Left cardiac atrium (tissue), 4 donors: ENCODE measurements at regions not wholly inside any gene's neighbourhood (a gene's known extent, or its start where the extent isn't known, plus 50 kb on each side); places are given as distances from the start of the nearest gene placed in this dataset.

ENCODE experiments used
- ATAC-seq, 2 donors: fragments of 200-7000 bp; cut with Tn5 transposase; one replicate each; pipeline ENCODE4 v1.9.1; 2020; ENCODE audit warnings: mild to moderate bottlenecking in 2 of 2, moderate library complexity in 2 of 2
- DNase-seq: peaks from one replicate; pipeline ENCODE4 v3.0.0-alpha.2; 2020
- intact Hi-C, 2 donors: fragments of 100-400 bp; cut with DNase I; formaldehyde crosslinking; loops; one replicate each; pipeline versions ENCODE4 v1.14.1 to v1.15.1; 2022 to 2023
- donor health status: DM: no; HTN: yes; CAD: no.
- donor health status: DM: no; HTN: yes; CAD: no; lungs with severe emphysema.
- donor health status: DM: yes; HTN: yes; CAD: no.
- donor health status: Dilated cardiomyopathy.

DNA sequence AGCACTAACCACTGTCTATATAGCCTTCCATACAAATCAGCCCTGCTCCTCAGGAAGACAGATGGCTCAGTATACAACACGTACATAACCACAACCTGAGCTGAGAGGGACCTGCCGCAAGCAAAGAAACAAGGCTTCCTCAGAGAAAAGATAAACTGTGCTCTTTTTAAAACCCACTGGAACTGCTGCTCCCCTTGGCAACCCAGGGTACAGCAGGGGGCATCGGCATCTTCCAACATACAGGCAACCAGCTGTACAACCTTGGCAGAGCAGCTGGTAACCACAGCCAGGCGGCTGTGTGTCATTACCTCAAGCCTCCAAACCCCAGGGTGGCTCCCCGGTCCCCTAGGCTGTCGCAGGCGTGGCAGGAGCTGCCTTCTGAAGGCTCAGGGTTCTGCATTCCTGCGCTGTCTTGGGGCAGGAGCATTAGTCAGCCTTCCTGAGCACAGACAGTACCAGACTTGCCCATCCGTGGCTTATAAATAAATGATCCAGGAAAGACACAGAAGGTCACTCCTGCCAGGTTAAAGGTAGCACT, 249.5 kb downstream of the ADGRG6 start:
- intact Hi-C loops, result no loop called here
- no peak for DNase-seq
- ATAC-seq, result no peak

DNA sequence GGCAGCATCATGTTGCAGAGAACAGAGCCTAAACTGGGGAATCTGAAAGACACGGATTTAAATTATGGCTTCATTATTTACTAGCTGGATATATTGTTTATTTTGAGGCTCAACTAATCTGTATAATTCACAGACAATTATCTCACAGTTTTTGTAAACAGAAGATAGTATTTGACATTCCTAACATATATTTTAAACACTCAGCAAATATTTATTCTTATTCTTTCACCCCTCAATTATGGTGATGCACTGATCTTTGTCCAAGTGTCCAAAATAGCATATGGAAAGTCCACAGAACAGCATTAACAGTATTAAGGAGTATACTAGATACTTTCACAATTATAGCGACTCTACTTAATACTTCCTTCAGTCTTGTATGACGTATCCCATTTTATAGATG, 257.0 kb downstream of the ADGRG6 start:
- no peak for DNase-seq
- intact Hi-C loops, result no loop called here
- ATAC-seq, result no peak

DNA sequence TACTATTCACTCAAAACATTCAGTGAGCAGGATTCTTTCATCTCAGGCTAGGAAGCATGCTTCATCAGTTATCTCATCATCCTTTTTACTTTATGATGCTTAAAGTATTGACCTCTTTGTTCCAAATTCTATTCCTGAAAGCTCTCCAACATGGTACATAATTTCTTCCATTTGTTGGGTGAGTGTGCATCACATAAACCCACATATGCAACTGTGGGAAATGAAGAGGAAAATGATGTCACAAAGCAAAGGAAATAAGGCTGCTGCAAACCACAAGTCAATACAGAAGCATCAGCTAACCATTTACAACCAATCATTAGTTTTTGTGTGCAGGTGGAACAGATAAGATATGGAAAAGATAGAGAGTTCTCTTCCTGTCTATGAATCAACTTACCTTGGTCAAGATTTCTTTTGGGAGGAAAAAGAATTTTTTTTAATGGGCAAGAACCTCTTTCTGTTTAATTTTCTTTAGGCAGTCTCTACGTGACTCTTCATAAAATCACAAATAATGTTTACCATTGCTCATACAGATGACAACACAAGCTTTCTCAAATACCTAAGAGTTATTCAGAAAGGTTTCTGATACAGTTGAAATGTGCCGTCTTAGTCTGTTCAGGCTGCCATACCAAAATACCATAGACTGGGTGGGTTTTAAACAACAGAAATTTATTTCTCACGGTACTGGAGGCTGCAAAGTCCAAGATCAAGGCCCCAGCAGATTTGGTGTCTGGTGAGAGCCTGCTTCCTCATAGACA, 259.9 kb downstream of the ADGRG6 start:
- ATAC-seq, result no peak
- intact Hi-C loops, result loop anchor here in 1 of 2 donors (10.0 kb wide), 1 partner anchor 863 kb away; no protein-coding TSS in a partner anchor

DNA sequence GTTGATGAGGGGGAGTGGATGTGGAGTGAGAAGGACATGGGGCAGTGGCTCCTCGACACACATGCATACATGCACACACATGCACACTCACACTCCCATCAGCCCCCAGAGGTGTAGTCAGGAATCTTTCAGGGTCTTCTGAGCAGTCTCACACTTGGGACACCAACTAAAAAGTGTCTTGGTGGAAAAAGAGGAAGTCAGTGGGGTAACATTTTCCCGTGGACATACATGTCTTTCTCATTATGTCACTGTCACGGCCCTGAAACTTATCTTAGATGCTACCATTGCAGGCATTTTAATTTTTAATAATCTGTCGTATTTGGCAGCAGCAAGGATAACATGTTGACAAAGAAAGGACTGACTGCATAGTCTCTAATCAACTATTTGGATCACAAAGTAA, 261.1 kb downstream of the ADGRG6 start:
- DNase-seq (no peak), ATAC-seq (no peak)
- intact Hi-C loops, result loop anchor here in 1 of 2 donors (10.0 kb wide), 1 partner anchor 862 kb away; no protein-coding TSS in a partner anchor

More for the DNA sequence above, 259.9 kb downstream of the ADGRG6 start:
- DNase-seq, result no peak

DNA sequence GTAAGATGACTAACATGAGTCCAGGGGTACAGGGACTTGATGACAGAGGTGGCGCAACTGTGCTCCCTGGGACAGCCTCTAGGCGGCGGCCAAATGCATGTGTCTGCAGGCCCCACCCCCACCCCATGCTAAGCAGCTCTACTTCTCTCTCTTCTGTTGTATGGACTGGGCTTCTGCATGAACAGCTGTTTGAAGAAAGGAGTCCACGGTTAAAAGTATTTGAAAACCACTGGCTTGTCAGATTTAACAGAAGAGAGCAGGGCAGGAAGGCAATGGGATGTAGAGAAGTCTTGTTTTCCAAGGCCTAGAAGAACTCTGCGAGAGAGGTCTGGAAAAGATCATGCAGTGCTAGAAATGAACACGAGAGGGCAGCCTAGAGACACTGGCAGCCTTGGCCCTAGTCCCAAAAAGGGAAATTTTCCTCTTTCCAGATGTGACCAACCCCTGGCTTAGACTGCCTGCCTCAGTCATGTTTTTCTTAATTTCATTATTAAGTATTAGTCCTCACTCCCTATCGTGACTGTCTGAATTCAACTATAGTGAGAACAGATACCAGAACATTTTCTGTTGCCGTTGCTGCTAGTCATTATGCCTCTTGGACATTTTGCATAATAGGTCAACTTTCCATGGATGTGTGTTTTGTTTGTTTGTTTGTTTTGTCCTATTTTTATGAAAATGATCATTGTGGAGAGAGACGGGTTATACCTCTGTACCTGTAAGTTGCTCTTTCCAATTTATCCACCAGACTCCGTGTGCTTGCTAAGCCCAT, 265.0 kb downstream of the ADGRG6 start:
- intact Hi-C loops, result loop anchor here in 1 of 2 donors (10.0 kb wide), 1 partner anchor 858 kb away; no protein-coding TSS in a partner anchor
- ATAC-seq, result peak in 1 of 2 donors; percentile 61
- DNase-seq, result peak; percentile 38

DNA sequence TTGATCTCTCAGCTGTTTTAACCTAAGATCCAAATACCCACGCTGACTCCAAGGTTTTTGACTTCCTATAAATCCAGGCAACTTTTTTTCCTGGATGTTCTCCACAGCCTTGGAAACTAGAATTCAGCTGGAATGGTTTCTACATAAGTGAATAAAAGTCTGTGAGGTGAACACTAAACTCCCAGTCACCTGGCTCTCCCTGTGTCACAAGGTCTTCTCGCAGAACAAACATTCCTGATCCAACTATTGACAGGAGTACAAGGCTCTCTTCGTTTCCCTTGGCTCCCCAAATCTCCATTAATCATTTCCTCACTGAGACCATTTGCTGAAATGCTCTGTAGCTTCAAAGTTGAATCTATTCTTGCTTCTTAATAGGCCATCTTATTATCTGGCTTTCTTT, 265.7 kb downstream of the ADGRG6 start:
- ATAC-seq (no peak), DNase-seq (no peak)
- intact Hi-C loops, result loop anchor here in 1 of 2 donors (10.0 kb wide), 1 partner anchor 857 kb away; no protein-coding TSS in a partner anchor

DNA sequence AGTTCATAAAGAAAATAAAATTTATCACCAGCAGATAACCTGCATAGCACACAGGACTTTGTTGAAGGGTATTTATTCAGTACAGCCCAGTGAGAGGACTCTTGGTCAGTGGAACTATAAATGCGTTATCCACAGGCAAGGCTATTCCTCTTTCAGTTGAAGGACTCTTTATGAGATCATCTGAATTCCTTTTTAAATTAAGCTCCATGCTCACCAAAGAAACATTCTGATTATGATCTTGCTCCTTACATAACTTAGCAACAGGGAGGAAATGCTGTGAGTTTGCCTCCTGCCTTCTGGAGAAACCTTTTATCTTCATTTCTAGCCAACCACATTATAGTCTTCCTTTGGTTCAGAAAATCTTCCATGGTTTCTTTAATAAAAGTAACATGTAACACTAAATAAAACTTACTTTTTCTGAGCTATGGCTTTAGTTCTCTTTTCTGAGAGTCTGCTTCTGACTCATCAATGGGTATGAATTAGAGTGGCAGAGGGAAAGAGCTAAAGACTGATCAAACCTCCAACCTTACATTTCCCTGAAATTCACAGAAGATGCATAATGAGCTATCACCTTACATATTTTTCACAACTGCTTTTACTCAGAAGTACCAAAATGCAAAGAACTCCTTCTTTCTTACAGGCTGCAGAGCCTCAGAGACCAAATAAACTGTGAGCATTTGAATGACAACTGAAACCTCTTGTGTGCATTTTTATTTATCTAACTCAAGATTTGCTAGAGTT, 267.2 kb downstream of the ADGRG6 start:
- ATAC-seq, result peak in 1 of 2 donors; percentile 33
- intact Hi-C loops, result loop anchor here in 1 of 2 donors (10.0 kb wide), 1 partner anchor 856 kb away; no protein-coding TSS in a partner anchor

DNA sequence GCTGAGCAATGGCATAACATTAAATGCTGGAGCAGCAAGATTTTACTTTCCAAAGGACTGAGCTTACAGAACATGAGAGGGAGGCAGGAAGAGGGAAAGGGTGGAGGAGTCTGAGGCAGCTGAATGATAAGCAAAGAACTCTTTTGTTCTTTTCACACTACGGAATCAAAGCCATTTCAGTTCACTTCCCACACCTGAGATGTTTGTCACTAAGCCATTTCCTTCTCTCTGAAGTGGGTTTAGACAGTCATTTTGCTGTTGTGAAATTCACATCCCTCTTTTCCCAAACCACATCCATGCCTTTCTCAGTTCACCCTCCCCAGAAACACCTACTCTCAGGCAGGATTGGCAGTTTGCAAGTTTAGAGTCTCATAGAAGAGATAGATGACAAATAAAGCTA, 267.9 kb downstream of the ADGRG6 start:
- intact Hi-C loops, result loop anchor here in 1 of 2 donors (10.0 kb wide), 1 partner anchor 855 kb away; no protein-coding TSS in a partner anchor
- DNase-seq (no peak), ATAC-seq (no peak)

More for the DNA sequence above, 267.2 kb downstream of the ADGRG6 start:
- no peak for DNase-seq

DNA sequence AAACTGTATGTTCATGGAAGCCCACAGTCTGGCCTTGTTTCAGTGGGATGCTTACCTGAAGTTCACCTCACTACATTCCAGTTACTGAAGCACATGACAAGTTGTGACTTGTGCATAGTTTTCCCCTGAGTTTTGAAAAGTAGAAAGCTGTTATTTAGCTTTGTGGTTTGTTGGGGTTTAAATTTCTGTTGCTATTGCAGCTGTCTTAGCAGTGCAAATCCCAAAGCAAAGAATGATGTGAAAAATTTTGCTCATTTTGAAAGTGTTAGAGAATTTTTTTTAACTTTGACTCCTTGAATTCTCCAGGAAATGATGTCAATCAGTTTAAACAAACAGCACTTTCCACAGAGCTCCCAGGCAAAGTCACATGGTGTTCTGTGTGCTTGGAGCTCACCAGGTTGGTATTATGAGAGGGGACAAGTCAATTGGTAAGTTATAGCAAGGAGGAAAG, 268.4 kb downstream of the ADGRG6 start:
- DNase-seq (no peak), ATAC-seq (no peak)
- intact Hi-C loops, result no loop called here

DNA sequence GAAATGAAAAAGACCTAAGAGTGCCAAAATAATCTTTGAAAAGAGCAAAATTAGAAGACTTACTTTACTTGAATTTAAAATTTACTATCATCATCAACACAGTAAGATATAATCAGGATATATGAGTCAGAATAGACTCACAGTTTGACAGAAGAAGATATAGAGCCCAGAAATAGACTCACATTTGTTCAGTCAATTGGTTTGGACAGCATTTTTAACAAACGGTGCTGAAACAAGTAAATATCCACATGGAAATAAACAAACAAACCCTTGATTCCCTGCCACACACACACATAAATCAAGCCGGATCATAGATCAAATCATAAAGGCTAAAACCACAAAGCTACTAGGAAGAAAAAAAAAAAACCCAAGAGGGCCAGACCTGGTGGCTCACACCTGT, 291.1 kb downstream of the ADGRG6 start:
- intact Hi-C loops, result no loop called here
- ATAC-seq (no peak), DNase-seq (no peak)

DNA sequence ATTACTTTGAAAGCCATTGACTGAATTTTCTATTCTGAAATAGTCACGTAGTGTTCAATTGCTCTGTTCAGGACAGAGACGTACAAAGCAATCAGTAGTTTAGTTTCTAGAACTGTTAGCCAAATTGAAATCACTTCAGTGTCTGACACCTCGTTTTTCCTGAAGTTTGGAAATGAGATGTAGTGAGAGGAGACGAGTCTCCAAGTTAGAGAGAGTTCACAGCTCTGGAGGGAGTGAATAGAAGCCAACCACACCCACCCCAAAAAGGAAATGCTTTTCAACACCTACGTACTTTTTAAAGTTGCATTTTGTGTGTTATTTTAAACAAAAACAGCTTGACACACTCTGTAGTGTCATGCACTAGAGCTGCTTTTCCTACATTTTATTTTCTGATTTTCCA, 296.0 kb downstream of the ADGRG6 start:
- no peak for DNase-seq
- intact Hi-C loops, result no loop called here
- ATAC-seq, result no peak

DNA sequence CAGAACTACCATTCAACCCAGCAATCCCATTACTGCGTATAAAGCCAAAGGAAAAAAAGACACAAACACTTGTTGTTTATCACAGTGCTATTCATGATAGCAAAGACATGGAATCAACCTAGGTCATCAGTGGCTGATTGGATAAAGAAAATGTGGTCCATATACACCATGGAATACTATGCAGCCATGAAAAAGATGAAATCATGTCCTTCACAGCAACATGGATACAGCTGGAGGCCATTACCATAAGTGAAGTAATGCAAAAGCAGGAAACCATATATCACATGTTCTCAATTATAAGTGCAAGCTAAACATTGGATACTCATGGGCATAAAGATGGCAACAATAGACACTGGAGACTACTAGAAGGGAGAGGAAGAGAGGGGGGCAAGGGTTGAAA, 299.6 kb downstream of the ADGRG6 start:
- no peak for ATAC-seq
- no peak for DNase-seq
- intact Hi-C loops, result no loop called here

DNA sequence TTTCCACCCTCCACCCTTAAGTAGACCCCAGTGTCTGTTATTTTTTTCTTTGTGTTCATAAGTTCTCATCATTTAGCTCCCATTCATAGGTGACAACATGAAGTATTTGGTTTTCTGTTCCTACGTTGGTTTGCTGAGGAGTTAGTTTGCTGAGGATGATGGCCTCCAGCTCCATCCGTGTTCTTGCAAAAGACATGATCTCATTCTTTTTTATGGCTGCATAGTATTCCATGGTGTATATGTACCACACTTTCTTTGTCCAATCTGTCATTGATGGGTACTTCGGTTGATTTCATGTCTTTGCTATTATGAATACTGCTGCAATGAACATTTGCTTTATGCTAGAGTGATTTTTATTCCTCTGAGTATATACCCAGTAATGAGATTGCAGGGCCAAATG, 301.2 kb downstream of the ADGRG6 start:
- DNase-seq, result no peak
- no peak for ATAC-seq
- intact Hi-C loops, result no loop called here

DNA sequence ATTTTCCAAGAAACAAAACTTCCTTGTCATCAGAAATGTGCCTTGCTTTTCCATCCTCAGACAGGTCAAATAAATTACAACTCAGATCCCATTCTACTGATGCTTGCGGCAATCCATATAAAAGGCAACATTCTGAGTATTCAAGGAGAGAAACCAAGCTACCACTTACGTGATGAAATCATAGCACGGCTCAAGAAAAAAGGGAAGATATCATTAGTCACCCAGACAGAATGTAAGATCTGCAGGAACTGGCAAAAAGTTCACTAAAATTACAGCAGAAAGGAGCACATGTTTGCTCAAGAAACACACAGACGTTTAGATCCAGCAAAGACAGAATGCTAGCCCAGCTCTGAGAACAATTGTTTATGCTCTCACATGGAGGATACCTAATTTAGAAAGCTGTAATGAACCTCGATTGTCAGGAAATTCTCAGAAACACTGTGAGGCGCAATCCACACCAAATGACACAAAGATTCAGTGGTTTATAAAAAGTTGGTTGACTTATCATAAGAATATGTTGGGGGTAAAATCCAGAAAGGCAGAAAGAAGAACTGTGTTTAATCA, 304.2 kb downstream of the ADGRG6 start:
- peak in 1 of 2 donors; percentile 21 for ATAC-seq

DNA sequence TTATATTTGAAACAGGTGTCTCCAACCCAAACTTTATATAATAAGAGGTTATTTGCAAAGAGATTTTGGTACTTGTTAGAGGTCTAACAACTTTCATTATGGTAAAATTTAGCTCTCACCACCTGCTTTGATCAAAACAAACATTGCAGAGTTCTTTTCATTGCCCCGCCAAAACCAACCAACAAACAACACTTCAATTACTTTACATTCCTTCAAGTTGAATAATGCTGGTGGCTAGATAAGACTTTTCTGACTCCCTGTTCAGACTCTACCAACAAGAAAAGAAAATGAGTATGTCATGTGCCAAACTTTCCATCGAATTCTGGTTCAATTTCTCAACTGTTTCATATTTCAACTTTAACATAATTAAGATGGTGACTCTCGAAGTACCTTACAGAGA, 311.1 kb downstream of the ADGRG6 start:
- no peak for DNase-seq
- intact Hi-C loops, result no loop called here
- ATAC-seq, result no peak

More for the DNA sequence above, 304.2 kb downstream of the ADGRG6 start:
- intact Hi-C loops, result no loop called here
- no peak for DNase-seq

DNA sequence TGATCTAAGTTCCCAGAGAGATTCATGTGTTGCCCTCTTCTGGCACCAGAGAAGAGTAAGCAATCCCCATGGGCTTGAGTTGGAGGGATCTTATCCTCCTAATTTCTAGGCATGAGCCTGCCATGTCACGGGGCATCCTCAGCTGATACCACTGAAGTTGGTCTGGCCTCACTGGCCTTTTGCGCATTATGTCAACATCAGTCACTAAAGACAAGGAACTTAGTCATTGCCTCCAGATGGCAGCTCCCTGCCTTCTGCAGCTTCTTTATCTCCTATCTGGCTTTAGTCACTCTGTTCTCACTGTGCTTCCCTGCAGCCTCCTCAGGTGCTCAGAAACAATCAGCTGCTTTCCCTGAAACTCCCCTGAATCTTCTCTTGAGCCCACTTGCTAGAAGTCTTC, 312.2 kb downstream of the ADGRG6 start:
- intact Hi-C loops, result no loop called here
- no peak for ATAC-seq

DNA sequence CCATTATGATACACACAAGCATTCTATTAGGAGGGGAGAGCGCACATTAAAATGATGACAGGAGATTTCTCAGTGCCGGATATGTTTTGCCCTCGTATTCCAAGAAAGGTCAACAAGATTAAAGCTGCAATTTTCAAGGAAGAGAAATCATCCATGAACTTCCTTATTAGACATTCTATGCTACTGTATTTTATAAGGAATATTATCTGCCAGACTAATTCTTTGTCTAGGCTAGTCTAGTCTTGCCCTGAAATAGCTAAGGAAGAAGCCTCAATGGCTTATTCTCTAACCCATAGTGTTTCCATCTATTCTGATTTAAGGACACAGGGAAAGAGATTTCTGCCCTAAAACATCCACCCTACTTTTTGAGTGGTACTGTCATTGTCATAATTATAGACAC, 315.4 kb downstream of the ADGRG6 start:
- intact Hi-C loops, result no loop called here
- DNase-seq, result no peak
- no peak for ATAC-seq

More for the DNA sequence above, 312.2 kb downstream of the ADGRG6 start:
- no peak for DNase-seq

DNA sequence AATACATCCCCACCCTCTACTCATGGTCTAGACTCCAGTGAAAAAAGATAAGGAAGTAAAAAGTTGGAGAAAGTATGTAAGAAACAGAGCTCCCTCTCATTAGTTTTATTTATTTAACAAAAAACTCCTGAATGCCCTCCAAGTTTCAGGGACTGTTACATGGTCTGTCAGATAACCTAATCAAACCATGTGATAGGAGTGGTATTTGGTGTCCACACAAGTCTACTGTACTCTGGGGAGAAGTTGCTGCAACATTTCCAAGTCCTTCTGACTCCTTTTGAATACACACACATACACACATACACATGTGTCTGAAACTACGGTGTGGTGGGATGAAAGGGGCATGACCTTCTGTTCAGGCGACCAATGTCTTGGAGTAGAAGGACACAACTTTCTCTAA, 320.0 kb downstream of the ADGRG6 start:
- DNase-seq (no peak), ATAC-seq (no peak)
- intact Hi-C loops, result no loop called here
